Erythroblast (primary cell): ENCODE measurements at regions not wholly inside any gene's neighbourhood (a gene's known extent, or its start where the extent isn't known, plus 50 kb on each side); places are given as distances from the start of the nearest gene placed in this dataset.
"Not testable (repeated sequence)": the region's sequence is repeated elsewhere in the genome, so short reads cannot be mapped to it uniquely, and the experiment has no call there.

Experiments used
- DNase-seq, 2 experiments: peaks; one replicate each; lab custom pipeline; 2025; lab: John Stamatoyannopoulos, UW
- GATA1 ChIP-seq: IDR thresholded peaks from 2 replicates; pipeline ENCODE4 v1.6.1; 2011; ENCODE audit warnings: low read depth, mild to moderate bottlenecking, control low read depth, low read length, moderate library complexity
- POLR2A ChIP-seq: IDR thresholded peaks from 2 replicates; pipeline ENCODE4 v1.6.1; 2011; ENCODE audit warnings: mild to moderate bottlenecking, low read length

GRCh38 chr14:22265319-22266141 is 323.5 kb downstream of the DAD1 start:
- no peak for DNase-seq
- TF ChIP-seq POLR2A (no peak), GATA1 (no peak)

GRCh38 chr14:22264759-22265158 is 324.3 kb downstream of the DAD1 start:
- TF ChIP-seq GATA1 (no peak), POLR2A (no peak)
- no peak for DNase-seq

GRCh38 chr14:22263961-22264360 is 325.1 kb downstream of the DAD1 start:
- no peak for DNase-seq
- TF ChIP-seq GATA1 (no peak), POLR2A (no peak)

GRCh38 chr14:22262881-22263280 is 326.1 kb downstream of the DAD1 start:
- TF ChIP-seq POLR2A (no peak), GATA1 (no peak)
- DNase-seq: no peak

- TF ChIP-seq POLR2A (no peak), GATA1 (no peak)
- DNase-seq: no peak
Measured at GRCh38 chr14:22255017-22255950, 333.7 kb downstream of the DAD1 start.

- DNase-seq: no peak
- no peak for TF ChIP-seq POLR2A
- no peak for TF ChIP-seq GATA1
Measured at GRCh38 chr14:22252686-22253085, 336.3 kb downstream of the DAD1 start.

- TF ChIP-seq GATA1: no peak
- no peak for TF ChIP-seq POLR2A
- DNase-seq: no peak
Measured at GRCh38 chr14:22251090-22251489, 337.9 kb downstream of the DAD1 start.

GRCh38 chr14:22249770-22250169 is 339.3 kb downstream of the DAD1 start:
- no peak for DNase-seq
- no peak for TF ChIP-seq GATA1
- no peak for TF ChIP-seq POLR2A

- DNase-seq: no peak
- TF ChIP-seq POLR2A (no peak), GATA1 (no peak)
Measured at GRCh38 chr14:22243971-22244581, 344.9 kb downstream of the DAD1 start.

- DNase-seq: not testable (repeated sequence)
Measured at GRCh38 chr14:22238320-22238719, 350.7 kb downstream of the DAD1 start.

- TF ChIP-seq GATA1 (no peak), POLR2A (no peak)
- no peak for DNase-seq
Measured at GRCh38 chr14:22233377-22233776, 355.6 kb downstream of the DAD1 start.

- no peak for DNase-seq
- TF ChIP-seq POLR2A: no peak
- no peak for TF ChIP-seq GATA1
Measured at GRCh38 chr14:22232933-22233332, 356.1 kb downstream of the DAD1 start.

- DNase-seq: no peak
- TF ChIP-seq POLR2A: no peak
- TF ChIP-seq GATA1: no peak
Measured at GRCh38 chr14:22232486-22232885, 356.5 kb downstream of the DAD1 start.

- TF ChIP-seq POLR2A (no peak), GATA1 (no peak)
- no peak for DNase-seq
Measured at GRCh38 chr14:22231018-22231417, 358.0 kb downstream of the DAD1 start.
